Ishikawa (cell line): ENCODE measurements at regions not wholly inside any gene's neighbourhood (a gene's known extent, or its start where the extent isn't known, plus 50 kb on each side); places are given as distances from the start of the nearest gene placed in this dataset.

ENCODE experiments used
- CEBPB ChIP-seq: IDR thresholded peaks from 2 replicates; pipeline ENCODE4 v1.6.1; 2012
- CREB1 ChIP-seq: IDR thresholded peaks from 2 replicates; pipeline ENCODE4 v1.6.1; 2012; ENCODE audit warnings: low read depth
- EGR1 ChIP-seq: IDR thresholded peaks from 2 replicates; pipeline ENCODE4 v1.6.1; 2012
- EP300 ChIP-seq: IDR thresholded peaks from 2 replicates; pipeline ENCODE4 v1.6.1; 2012; ENCODE audit warnings: borderline replicate concordance
- FOXM1 ChIP-seq: IDR thresholded peaks from 2 replicates; pipeline ENCODE4 v1.6.1; 2012; ENCODE audit warnings: low read depth, borderline replicate concordance
- RAD21 ChIP-seq: IDR thresholded peaks from 2 replicates; pipeline ENCODE4 v1.6.1; 2012; ENCODE audit warnings: low read depth
- TAF1 ChIP-seq: IDR thresholded peaks from 2 replicates; pipeline ENCODE4 v1.6.1; 2012; ENCODE audit warnings: low read depth, mild to moderate bottlenecking
- TCF12 ChIP-seq: IDR thresholded peaks from 2 replicates; pipeline ENCODE4 v1.6.1; 2012; ENCODE audit warnings: low read depth
- TEAD4 ChIP-seq: IDR thresholded peaks from 2 replicates; pipeline ENCODE4 v1.6.1; 2012
- USF1 ChIP-seq: IDR thresholded peaks from 2 replicates; pipeline ENCODE4 v1.6.1; 2012
- YY1 ChIP-seq: IDR thresholded peaks from 2 replicates; pipeline ENCODE4 v1.6.1; 2012; ENCODE audit warnings: low read depth
- ZBTB7A ChIP-seq: IDR thresholded peaks from 2 replicates; pipeline ENCODE4 v1.6.1; 2012; ENCODE audit warnings: low read depth
- TF ChIP-seq, protein P1 (sequence below): IDR thresholded peaks from 2 replicates; pipeline ENCODE4 v1.6.1; 2012; ENCODE audit warnings: low read depth, mild to moderate bottlenecking
- TF ChIP-seq, protein P2 (sequence below): IDR thresholded peaks from 2 replicates; pipeline ENCODE4 v1.6.1; 2012

GRCh38 chr6:3531481-3531880 lies 74.6 kb upstream of the SLC22A23 start:
- TF ChIP-seq EP300, result no peak
- no peak for TF ChIP-seq YY1
- TF ChIP-seq, protein P1, sequence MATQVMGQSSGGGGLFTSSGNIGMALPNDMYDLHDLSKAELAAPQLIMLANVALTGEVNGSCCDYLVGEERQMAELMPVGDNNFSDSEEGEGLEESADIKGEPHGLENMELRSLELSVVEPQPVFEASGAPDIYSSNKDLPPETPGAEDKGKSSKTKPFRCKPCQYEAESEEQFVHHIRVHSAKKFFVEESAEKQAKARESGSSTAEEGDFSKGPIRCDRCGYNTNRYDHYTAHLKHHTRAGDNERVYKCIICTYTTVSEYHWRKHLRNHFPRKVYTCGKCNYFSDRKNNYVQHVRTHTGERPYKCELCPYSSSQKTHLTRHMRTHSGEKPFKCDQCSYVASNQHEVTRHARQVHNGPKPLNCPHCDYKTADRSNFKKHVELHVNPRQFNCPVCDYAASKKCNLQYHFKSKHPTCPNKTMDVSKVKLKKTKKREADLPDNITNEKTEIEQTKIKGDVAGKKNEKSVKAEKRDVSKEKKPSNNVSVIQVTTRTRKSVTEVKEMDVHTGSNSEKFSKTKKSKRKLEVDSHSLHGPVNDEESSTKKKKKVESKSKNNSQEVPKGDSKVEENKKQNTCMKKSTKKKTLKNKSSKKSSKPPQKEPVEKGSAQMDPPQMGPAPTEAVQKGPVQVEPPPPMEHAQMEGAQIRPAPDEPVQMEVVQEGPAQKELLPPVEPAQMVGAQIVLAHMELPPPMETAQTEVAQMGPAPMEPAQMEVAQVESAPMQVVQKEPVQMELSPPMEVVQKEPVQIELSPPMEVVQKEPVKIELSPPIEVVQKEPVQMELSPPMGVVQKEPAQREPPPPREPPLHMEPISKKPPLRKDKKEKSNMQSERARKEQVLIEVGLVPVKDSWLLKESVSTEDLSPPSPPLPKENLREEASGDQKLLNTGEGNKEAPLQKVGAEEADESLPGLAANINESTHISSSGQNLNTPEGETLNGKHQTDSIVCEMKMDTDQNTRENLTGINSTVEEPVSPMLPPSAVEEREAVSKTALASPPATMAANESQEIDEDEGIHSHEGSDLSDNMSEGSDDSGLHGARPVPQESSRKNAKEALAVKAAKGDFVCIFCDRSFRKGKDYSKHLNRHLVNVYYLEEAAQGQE, result no peak
- TF ChIP-seq, protein P2, sequence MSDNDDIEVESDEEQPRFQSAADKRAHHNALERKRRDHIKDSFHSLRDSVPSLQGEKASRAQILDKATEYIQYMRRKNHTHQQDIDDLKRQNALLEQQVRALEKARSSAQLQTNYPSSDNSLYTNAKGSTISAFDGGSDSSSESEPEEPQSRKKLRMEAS, result no peak
- no peak for TF ChIP-seq CEBPB
- no peak for TF ChIP-seq RAD21
- no peak for TF ChIP-seq ZBTB7A
- TF ChIP-seq TCF12, result no peak
- TF ChIP-seq FOXM1, result no peak
- TF ChIP-seq EGR1, result no peak
- TF ChIP-seq CREB1, result no peak
- TF ChIP-seq USF1, result no peak
- no peak for TF ChIP-seq TEAD4
- no peak for TF ChIP-seq TAF1
